ENCODE measurements at regions not wholly inside any gene's neighbourhood (a gene's known extent, or its start where the extent isn't known, plus 50 kb on each side); places are given as distances from the start of the nearest gene placed in this dataset.
A peak's percentile ranks its signal among the peaks of the same experiment; 100 is the strongest.

GRCh38 chr18:64410685-64411084, 261.8 kb upstream of the LINC00305 start:
- H4K20me1 ChIP-seq (ENCODE audit: insufficient read depth), result no peaks in the 10 kb centered on the region
- no peaks in the 10 kb centered on the region for H3K4me1 ChIP-seq (ENCODE audit: low read depth, poor library complexity, severe bottlenecking)
- H3K79me2 ChIP-seq (ENCODE audit: insufficient read depth, low read depth), result no peaks in the 10 kb centered on the region
- no peaks in the 10 kb centered on the region for H3K36me3 ChIP-seq (ENCODE audit: insufficient read depth)
- H3K9ac ChIP-seq, result no peak overlapping the region
- H3K4me3 ChIP-seq (IDR thresholded peaks at IDR 0.05; ENCODE audit: insufficient read depth, low read depth, low read length), result no peak overlapping the region
- H3K4me2 ChIP-seq, result no peak overlapping the region
- H2AFZ ChIP-seq (ENCODE audit: low read depth), result no peak overlapping the region
- no peak for TF ChIP-seq CTCF (conservative IDR thresholded peaks at IDR 0.05; ENCODE audit: low read depth, low read length)
- no peak overlapping the region for H3K27ac ChIP-seq
- H3K27me3 ChIP-seq (ENCODE audit: insufficient read depth, low read depth), result no peaks in the 10 kb centered on the region

- Histone ChIP-seq H3K79me2 (ENCODE audit: insufficient read depth, low read depth) (no peaks in the 10 kb centered on the region), H3K27ac (no peak overlapping the region), H4K20me1 (ENCODE audit: insufficient read depth) (no peaks in the 10 kb centered on the region), H3K4me3 (IDR thresholded peaks at IDR 0.05; ENCODE audit: insufficient read depth, low read depth, low read length) (no peak overlapping the region), H3K36me3 (ENCODE audit: insufficient read depth) (no peaks in the 10 kb centered on the region), H3K4me1 (ENCODE audit: low read depth, poor library complexity, severe bottlenecking) (peaks cover 5% of the 10 kb centered on the region), H3K4me2 (no peak overlapping the region), H2AFZ (ENCODE audit: low read depth) (no peak overlapping the region), H3K27me3 (ENCODE audit: insufficient read depth, low read depth) (no peaks in the 10 kb centered on the region), H3K9ac (no peak overlapping the region)
- peak; percentile 83 for TF ChIP-seq CTCF (conservative IDR thresholded peaks at IDR 0.05; ENCODE audit: low read depth, low read length)
Observed at GRCh38 chr18:64409511-64409910, 260.6 kb upstream of the LINC00305 start.

GRCh38 chr18:64407606-64408005, 258.7 kb upstream of the LINC00305 start:
- Histone ChIP-seq H3K4me1 (ENCODE audit: low read depth, poor library complexity, severe bottlenecking) (peaks cover 18% of the 10 kb centered on the region), H4K20me1 (ENCODE audit: insufficient read depth) (no peaks in the 10 kb centered on the region), H3K4me3 (IDR thresholded peaks at IDR 0.05; ENCODE audit: insufficient read depth, low read depth, low read length) (no peak overlapping the region), H2AFZ (ENCODE audit: low read depth) (no peak overlapping the region), H3K27me3 (ENCODE audit: insufficient read depth, low read depth) (no peaks in the 10 kb centered on the region), H3K9ac (no peak overlapping the region), H3K36me3 (ENCODE audit: insufficient read depth) (no peaks in the 10 kb centered on the region), H3K4me2 (no peak overlapping the region), H3K27ac (no peak overlapping the region), H3K79me2 (ENCODE audit: insufficient read depth, low read depth) (no peaks in the 10 kb centered on the region)
- TF ChIP-seq CTCF (conservative IDR thresholded peaks at IDR 0.05; ENCODE audit: low read depth, low read length), result no peak

GRCh38 chr18:64405161-64405560, 256.3 kb upstream of the LINC00305 start:
- Histone ChIP-seq H2AFZ (ENCODE audit: low read depth) (no peak overlapping the region), H3K4me2 (no peak overlapping the region), H3K9ac (no peak overlapping the region), H3K4me1 (ENCODE audit: low read depth, poor library complexity, severe bottlenecking) (peaks cover 18% of the 10 kb centered on the region), H3K27me3 (ENCODE audit: insufficient read depth, low read depth) (no peaks in the 10 kb centered on the region), H4K20me1 (ENCODE audit: insufficient read depth) (no peaks in the 10 kb centered on the region), H3K36me3 (ENCODE audit: insufficient read depth) (no peaks in the 10 kb centered on the region), H3K27ac (no peak overlapping the region), H3K4me3 (IDR thresholded peaks at IDR 0.05; ENCODE audit: insufficient read depth, low read depth, low read length) (no peak overlapping the region), H3K79me2 (ENCODE audit: insufficient read depth, low read depth) (no peaks in the 10 kb centered on the region)
- TF ChIP-seq CTCF (conservative IDR thresholded peaks at IDR 0.05; ENCODE audit: low read depth, low read length), result no peak

All from KMS-11 (cell line).